GM21526 (cell line): ENCODE measurements at regions not wholly inside any gene's neighbourhood (a gene's known extent, or its start where the extent isn't known, plus 50 kb on each side); places are given as distances from the start of the nearest gene placed in this dataset.
"Not testable (repeated sequence)": the region's sequence is repeated elsewhere in the genome, so short reads cannot be mapped to it uniquely, and the experiment has no call there.

Experiments used
- ATAC-seq: cut with Tn5 transposase; IDR thresholded peaks from one replicate; pipeline ENCODE4 v1.9.1; 2021; ENCODE audit warnings: moderate library complexity; ENCODE audit not compliant: unreplicated experiment, low FRiP score

- no peak for ATAC-seq
Measured at GRCh38 chr4:174012886-174013259, 270.6 kb downstream of the FBXO8 start.

GRCh38 chr4:174012135-174012885 lies 271.2 kb downstream of the FBXO8 start:
- ATAC-seq, result no peak

DNA sequence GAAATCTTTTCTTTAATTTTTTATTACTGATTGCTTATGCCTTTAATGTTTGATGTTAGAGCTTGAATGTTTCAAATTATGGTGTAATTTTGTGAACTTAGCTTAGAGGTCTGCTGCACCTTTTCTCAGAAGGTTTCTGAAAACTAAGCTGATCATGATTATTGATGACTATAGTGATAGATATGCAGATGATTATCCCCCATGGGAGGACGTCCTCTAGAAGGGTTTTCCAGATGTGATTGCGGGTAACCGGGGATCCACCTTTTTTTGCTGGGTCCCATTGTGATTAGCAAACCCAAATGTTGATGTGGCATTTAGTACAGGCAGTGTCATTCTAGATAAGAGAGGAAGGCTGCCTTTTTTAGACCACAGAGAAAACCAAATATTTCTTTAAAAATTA lies 272.9 kb downstream of the FBXO8 start:
- no peak for ATAC-seq

GRCh38 chr4:174009686-174010451 lies 273.6 kb downstream of the FBXO8 start:
- no peak for ATAC-seq

GRCh38 chr4:174005422-174005821 lies 278.0 kb downstream of the FBXO8 start:
- ATAC-seq, result no peak

DNA sequence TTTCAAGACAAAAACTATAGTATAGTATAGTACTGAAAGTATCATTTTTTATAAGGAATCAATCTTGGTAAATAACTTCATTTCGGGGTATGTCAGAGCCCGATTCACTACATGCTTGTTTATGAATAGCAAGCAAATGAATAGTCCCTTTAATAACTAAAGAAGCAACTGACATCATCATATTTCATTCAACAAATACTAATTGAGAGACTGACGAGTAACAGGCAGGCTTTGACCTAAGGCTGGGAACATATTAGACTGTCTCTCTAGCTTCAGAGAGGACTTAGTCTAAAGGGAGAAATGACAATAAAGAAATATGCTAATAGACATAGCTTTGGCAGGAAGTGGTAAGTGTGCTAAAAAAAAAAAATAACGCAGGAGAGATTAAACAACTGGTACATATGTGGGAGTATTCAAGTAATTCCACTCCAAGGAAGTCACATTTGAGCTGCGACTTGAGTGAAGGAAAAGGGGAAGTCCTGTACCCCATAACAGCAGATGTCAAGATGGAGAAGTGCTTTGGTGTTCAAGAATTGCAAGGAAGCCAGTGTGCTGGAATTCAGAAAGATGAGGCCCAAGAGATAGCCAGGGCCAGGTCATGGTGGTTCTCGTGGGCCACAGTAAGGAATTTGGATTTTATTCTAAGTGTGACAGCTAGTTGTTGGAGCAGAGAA lies 284.9 kb downstream of the FBXO8 start:
- no peak for ATAC-seq

DNA sequence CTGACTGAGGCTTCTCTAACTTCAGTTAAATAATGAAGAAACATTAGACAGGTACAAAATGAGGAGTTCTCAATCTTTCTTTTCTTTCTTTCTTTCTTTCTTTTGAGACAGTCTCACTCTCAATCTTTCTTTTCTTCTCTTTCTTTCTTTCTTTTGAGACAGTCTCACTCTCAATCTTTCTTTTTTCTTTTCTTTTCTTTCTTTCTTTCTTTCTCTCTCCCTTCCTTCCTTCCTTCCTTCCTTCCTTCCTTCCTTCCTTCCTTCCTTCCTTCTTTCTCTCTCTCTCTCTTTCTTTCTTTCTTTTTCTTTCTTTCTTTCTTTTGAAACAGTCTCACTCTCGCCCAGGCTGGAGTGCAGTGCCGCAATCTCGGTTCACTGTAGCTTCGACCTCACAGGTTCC lies 287.7 kb downstream of the FBXO8 start:
- not testable (repeated sequence) for ATAC-seq

DNA sequence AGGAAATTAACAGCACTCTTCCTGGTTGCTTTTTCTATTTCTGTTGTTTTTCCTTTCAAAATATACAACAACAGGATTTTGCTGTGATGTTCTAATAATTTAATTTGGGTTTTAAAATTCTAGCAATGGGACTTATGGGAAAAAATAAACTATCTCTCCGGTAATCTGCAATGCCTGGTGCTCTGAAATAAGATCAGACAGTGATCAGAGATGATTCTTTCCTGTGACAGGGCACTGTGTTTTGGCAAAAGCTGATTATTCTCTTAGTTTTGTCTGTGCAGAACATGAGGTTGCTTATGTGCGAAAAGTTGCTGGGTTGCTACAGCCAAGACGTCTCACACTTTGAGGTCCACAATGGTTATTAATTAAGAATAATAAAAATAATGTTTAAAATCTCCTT lies 291.7 kb downstream of the FBXO8 start:
- ATAC-seq, result no peak

- ATAC-seq, result no peak
Measured at GRCh38 chr4:173991316-173991715, 292.2 kb downstream of the FBXO8 start.

GRCh38 chr4:173990869-173991210 lies 292.6 kb downstream of the FBXO8 start:
- no peak for ATAC-seq

- ATAC-seq, result no peak
Measured at GRCh38 chr4:173990126-173990868, 293.2 kb downstream of the FBXO8 start.

DNA sequence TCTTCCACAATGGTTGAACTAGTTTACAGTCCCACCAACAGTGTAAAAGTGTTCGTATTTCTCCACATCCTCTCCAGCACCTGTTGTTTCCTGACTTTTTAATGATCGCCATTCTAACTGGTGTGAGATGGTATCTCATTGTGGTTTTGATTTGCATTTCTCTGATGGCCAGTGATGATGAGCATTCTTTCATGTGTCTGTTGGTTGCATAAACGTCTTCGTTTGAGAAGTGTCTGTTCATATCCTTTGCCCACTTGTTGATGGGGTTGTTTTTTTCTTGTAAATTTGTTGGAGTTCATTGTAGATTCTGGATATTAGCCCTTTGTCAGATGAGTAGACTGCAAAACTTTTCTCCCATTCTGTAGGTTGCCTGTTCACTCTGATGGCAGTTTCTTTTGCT lies 319.9 kb downstream of the FBXO8 start:
- not testable (repeated sequence) for ATAC-seq

DNA sequence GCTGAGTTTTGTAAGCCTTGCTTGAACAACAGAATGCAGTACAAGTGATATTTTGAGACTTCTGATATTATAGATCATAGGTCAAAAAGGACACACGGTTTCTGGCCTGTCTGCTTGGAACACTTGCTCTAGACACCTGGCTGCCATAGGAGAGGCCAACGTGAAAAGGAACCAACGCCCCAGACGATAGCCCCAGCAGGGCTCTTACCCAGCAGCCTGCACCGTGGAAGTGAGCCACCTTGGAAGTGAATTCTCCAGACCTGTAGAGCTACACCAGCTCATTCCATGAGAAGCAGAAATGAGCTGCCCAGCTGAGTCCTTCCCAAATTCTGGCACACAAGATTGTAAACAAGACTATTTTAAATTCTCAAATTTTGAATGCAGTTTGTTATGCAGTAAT lies 323.1 kb downstream of the FBXO8 start:
- ATAC-seq, result no peak

GRCh38 chr4:173958445-173958844 lies 325.0 kb downstream of the FBXO8 start:
- no peak for ATAC-seq

GRCh38 chr4:173943547-173943946 lies 339.9 kb downstream of the FBXO8 start:
- ATAC-seq, result no peak

GRCh38 chr4:173940146-173940545 lies 343.3 kb downstream of the FBXO8 start:
- no peak for ATAC-seq

DNA sequence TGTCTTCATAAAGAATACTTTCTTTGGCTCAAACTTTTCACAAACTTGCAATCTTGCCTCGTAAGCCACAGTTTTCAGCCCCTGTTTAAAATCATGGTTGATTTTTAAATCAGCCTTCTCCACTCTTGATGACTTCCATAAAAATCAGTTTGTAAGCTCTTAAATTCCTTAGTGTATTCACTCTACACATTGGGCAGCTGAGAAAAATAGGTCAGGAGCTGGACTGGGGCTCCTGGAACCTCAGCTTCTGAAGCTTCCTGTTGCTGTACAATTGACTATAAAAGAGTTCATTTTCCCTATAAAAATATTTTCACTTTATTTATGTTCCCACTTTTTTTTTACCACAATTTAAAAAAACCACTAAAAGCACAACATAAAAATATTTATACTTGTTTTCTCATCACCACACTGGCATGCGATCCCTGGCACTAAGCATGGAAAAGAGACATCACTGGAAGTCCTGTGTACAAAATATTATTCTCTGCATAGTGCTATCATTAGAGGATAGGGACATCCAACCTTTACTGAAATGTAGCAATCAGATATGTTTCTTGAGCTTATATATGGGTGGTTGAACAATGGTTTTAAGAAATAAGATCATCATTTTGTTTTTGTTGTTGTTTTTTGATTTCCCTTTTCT lies 345.7 kb downstream of the FBXO8 start:
- ATAC-seq, result no peak

DNA sequence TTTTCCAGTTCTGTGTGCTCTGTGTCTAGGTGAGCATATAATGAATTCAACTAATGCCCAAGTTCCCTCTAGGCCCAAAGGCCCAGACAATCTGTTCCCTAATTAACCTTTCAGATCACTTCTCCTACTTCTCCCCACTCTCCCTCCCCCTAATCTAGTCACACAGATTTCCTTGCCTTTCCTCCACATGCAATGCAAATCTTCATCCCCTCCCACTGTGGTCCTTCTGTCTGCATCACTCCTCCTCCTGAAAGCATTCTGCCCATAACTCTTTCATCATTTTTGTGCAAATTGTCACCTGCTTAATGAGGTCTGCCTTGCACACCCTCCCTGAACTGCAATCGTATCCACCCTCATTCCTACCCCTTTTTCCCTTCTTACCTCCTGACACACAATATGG lies 346.6 kb downstream of the FBXO8 start:
- no peak for ATAC-seq

GRCh38 chr4:173935622-173936405 lies 347.7 kb downstream of the FBXO8 start:
- no peak for ATAC-seq
